ENCODE measurements at regions not wholly inside any gene's neighbourhood (a gene's known extent, or its start where the extent isn't known, plus 50 kb on each side); places are given as distances from the start of the nearest gene placed in this dataset.
A peak's percentile ranks its signal among the peaks of the same experiment; 100 is the strongest.

GRCh38 chr12:23001487-23001886 is 376.5 kb downstream of the ETNK1 start:
- CTCF ChIA-PET: interaction anchor here (0.5 to 0.6 kb wide), 2 partner anchors 11 to 540 kb away, joined by 3 to 4 read pairs; no protein-coding TSS in a partner anchor
- TF ChIP-seq ZNF366 (tag by site-specific recombination; conservative IDR thresholded peaks at IDR 0.05) (no peak), REST (tag by site-specific recombination; IDR thresholded peaks at IDR 0.05) (peak; percentile 83)
- POLR2A ChIA-PET: no interaction called here
- Histone ChIP-seq H3K9me3 (ENCODE audit: control insufficient read depth, insufficient read depth, low read depth, low read length) (no peaks in the 10 kb centered on the region), H3K4me3 (ENCODE audit: low read depth, low read length) (no peak overlapping the region), H3K4me1 (ENCODE audit: control insufficient read depth, insufficient read depth, low read length) (no peaks in the 10 kb centered on the region), H3K27ac (ENCODE audit: extremely low read depth, low read depth, low read length) (no peak overlapping the region), H3K36me3 (ENCODE audit: control insufficient read depth in 2 of 2, insufficient read depth in 1 of 2, low read length in 2 of 2) (no peaks in the 10 kb centered on the region)

- Histone ChIP-seq H3K4me3 (ENCODE audit: low read depth, low read length) (no peak overlapping the region), H3K27ac (ENCODE audit: extremely low read depth, low read depth, low read length) (no peak overlapping the region), H3K9me3 (ENCODE audit: control insufficient read depth, insufficient read depth, low read depth, low read length) (no peaks in the 10 kb centered on the region), H3K4me1 (ENCODE audit: control insufficient read depth, insufficient read depth, low read length) (no peaks in the 10 kb centered on the region), H3K36me3 (ENCODE audit: control insufficient read depth in 2 of 2, insufficient read depth in 1 of 2, low read length in 2 of 2) (no peaks in the 10 kb centered on the region)
- CTCF ChIA-PET: no interaction called here
- POLR2A ChIA-PET: no interaction called here
- TF ChIP-seq KLF16 (tag by site-specific recombination; IDR thresholded peaks at IDR 0.05) (no peak), ZNF174 (tag by site-specific recombination; IDR thresholded peaks at IDR 0.05) (no peak), ZNF473 (tag by site-specific recombination; IDR thresholded peaks at IDR 0.05) (no peak), ZNF501 (tag by site-specific recombination; IDR thresholded peaks at IDR 0.05) (no peak), ZNF645 (tag by site-specific recombination; IDR thresholded peaks at IDR 0.05) (no peak), ZNF433 (tag by site-specific recombination; IDR thresholded peaks at IDR 0.05; ENCODE audit: low read depth) (no peak), SP2 (tag by site-specific recombination; IDR thresholded peaks at IDR 0.05) (no peak), ZNF660 (tag by site-specific recombination; IDR thresholded peaks at IDR 0.05) (no peak), ZNF24 (tag by site-specific recombination; IDR thresholded peaks at IDR 0.05) (no peak), ZNF394 (tag by site-specific recombination; IDR thresholded peaks at IDR 0.05; ENCODE audit: borderline replicate concordance) (no peak), PRDM4 (tag by site-specific recombination; IDR thresholded peaks at IDR 0.05) (no peak)
Observed at GRCh38 chr12:23002381-23002780, 377.4 kb downstream of the ETNK1 start.

- no peaks in the 10 kb centered on the region for H3K4me1 ChIP-seq (ENCODE audit: control insufficient read depth, insufficient read depth, low read length)
- ChIA-PET POLR2A (no interaction called here), CTCF (interaction anchor here (0.7 kb wide), 1 partner anchor 187 kb away, joined by 3 read pairs; no protein-coding TSS in a partner anchor)
- H3K36me3 ChIP-seq (ENCODE audit: control insufficient read depth in 2 of 2, insufficient read depth in 1 of 2, low read length in 2 of 2): no peaks in the 10 kb centered on the region
- H3K27ac ChIP-seq (ENCODE audit: extremely low read depth, low read depth, low read length): no peak overlapping the region
- H3K9me3 ChIP-seq (ENCODE audit: control insufficient read depth, insufficient read depth, low read depth, low read length): no peaks in the 10 kb centered on the region
- H3K4me3 ChIP-seq (ENCODE audit: low read depth, low read length): no peak overlapping the region
- TF ChIP-seq ZNF580 (tag by site-specific recombination; IDR thresholded peaks at IDR 0.05) (no peak), ZNF426 (tag by site-specific recombination; IDR thresholded peaks at IDR 0.05) (no peak), ZNF311 (tag by site-specific recombination; IDR thresholded peaks at IDR 0.05; ENCODE audit: borderline replicate concordance) (no peak), PRDM10 (tag by site-specific recombination; IDR thresholded peaks at IDR 0.05) (no peak), YY1 (tag by site-specific recombination; IDR thresholded peaks at IDR 0.05) (no peak), ZNF596 (tag by site-specific recombination; IDR thresholded peaks at IDR 0.05) (no peak), SETDB1 (IDR thresholded peaks at IDR 0.05; ENCODE audit: insufficient read length, low read length) (no peak), ZBTB7A (tag by site-specific recombination; IDR thresholded peaks at IDR 0.05; ENCODE audit: low read depth) (no peak)
Observed at GRCh38 chr12:23004473-23005020, 379.6 kb downstream of the ETNK1 start.
